ENCODE measurements at regions not wholly inside any gene's neighbourhood (a gene's known extent, or its start where the extent isn't known, plus 50 kb on each side); places are given as distances from the start of the nearest gene placed in this dataset.

DNA sequence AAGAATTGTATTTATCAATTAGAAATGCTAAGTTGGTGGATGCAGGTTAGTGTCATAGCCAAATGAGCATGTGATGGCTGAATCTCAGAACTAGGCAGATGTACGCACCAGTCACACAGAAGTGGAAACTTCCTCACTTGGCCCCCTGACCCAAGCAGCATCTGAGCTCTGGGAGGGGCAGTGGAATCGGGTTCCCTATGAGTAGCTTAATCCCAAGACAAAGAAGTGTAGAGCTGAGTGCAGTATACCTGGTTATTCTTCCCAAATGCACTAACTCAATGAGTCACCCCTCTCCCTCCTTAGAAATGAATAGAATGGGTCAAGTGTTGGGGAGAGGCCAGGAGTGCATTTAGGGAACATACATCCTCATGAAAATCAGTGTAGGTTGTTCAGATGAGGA, 224.6 kb downstream of the FAT3 start:
- TF ChIP-seq, protein P1, sequence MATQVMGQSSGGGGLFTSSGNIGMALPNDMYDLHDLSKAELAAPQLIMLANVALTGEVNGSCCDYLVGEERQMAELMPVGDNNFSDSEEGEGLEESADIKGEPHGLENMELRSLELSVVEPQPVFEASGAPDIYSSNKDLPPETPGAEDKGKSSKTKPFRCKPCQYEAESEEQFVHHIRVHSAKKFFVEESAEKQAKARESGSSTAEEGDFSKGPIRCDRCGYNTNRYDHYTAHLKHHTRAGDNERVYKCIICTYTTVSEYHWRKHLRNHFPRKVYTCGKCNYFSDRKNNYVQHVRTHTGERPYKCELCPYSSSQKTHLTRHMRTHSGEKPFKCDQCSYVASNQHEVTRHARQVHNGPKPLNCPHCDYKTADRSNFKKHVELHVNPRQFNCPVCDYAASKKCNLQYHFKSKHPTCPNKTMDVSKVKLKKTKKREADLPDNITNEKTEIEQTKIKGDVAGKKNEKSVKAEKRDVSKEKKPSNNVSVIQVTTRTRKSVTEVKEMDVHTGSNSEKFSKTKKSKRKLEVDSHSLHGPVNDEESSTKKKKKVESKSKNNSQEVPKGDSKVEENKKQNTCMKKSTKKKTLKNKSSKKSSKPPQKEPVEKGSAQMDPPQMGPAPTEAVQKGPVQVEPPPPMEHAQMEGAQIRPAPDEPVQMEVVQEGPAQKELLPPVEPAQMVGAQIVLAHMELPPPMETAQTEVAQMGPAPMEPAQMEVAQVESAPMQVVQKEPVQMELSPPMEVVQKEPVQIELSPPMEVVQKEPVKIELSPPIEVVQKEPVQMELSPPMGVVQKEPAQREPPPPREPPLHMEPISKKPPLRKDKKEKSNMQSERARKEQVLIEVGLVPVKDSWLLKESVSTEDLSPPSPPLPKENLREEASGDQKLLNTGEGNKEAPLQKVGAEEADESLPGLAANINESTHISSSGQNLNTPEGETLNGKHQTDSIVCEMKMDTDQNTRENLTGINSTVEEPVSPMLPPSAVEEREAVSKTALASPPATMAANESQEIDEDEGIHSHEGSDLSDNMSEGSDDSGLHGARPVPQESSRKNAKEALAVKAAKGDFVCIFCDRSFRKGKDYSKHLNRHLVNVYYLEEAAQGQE (IDR thresholded peaks at IDR 0.05; ENCODE audit: low read depth) = no peak
- TF ChIP-seq, protein P2, sequence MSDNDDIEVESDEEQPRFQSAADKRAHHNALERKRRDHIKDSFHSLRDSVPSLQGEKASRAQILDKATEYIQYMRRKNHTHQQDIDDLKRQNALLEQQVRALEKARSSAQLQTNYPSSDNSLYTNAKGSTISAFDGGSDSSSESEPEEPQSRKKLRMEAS (IDR thresholded peaks at IDR 0.05) = no peak
- no peak for TF ChIP-seq NFIC (IDR thresholded peaks at IDR 0.05)
- no peak for TF ChIP-seq EP300 (IDR thresholded peaks at IDR 0.05; ENCODE audit: borderline replicate concordance)
- TF ChIP-seq TEAD4 (IDR thresholded peaks at IDR 0.05) = no peak
- TF ChIP-seq RAD21 (IDR thresholded peaks at IDR 0.05; ENCODE audit: low read depth) = no peak
- TF ChIP-seq CEBPB (IDR thresholded peaks at IDR 0.05) = no peak
- TF ChIP-seq, protein P3, sequence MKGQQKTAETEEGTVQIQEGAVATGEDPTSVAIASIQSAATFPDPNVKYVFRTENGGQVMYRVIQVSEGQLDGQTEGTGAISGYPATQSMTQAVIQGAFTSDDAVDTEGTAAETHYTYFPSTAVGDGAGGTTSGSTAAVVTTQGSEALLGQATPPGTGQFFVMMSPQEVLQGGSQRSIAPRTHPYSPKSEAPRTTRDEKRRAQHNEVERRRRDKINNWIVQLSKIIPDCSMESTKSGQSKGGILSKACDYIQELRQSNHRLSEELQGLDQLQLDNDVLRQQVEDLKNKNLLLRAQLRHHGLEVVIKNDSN (IDR thresholded peaks at IDR 0.05) = no peak
- TF ChIP-seq FOXM1 (IDR thresholded peaks at IDR 0.05; ENCODE audit: borderline replicate concordance, low read depth) = no peak
- TF ChIP-seq ZBTB7A (IDR thresholded peaks at IDR 0.05; ENCODE audit: low read depth) = no peak

DNA sequence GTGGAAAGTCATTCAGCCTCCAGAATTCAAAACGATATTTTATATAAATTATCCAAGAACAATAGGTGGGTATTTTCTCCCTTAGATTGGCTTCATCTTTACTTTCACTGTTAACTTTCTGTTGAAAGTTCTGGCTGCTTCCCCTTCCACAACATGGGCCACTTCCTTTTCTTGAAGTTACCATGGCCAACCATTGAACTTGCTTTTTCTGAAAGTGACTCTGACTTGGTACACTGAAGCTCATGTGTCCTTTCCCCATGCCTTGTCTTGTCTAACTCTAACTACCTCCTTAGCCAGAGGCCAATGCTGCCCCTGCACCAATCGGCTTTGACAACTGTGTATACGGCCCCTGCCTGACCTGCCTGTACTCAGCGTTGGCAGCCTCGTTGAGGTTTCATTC, 225.2 kb downstream of the FAT3 start:
- TF ChIP-seq, protein P2 (IDR thresholded peaks at IDR 0.05) = no peak

DNA sequence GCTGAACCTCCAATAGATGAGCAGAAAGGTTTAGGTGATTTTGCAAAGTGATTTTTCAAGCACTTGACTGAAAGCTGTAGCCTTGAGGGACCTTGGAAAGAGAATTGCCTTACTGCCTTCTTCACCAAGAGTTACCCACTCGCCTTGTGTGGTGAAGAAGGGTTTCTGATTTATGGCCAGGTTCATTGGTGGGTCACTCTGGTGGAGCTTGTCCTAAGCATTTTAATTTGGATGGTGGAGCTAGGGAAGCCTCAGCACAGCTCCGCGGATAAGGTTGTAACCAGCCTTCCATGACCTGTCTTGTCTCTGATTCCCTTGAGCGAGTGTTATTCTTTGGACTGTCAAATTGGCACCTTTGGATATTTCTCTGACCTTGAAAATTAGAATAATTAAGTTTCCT, 226.4 kb downstream of the FAT3 start:
- TF ChIP-seq, protein P1 (IDR thresholded peaks at IDR 0.05; ENCODE audit: low read depth) = no peak
- no peak for TF ChIP-seq ZBTB7A (IDR thresholded peaks at IDR 0.05; ENCODE audit: low read depth)
- no peak for TF ChIP-seq TCF12 (IDR thresholded peaks at IDR 0.05; ENCODE audit: low read depth)
- TF ChIP-seq CEBPB (IDR thresholded peaks at IDR 0.05) = no peak
- TF ChIP-seq, protein P3 (IDR thresholded peaks at IDR 0.05) = no peak
- no peak for TF ChIP-seq FOXM1 (IDR thresholded peaks at IDR 0.05; ENCODE audit: borderline replicate concordance, low read depth)
- TF ChIP-seq TAF1 (IDR thresholded peaks at IDR 0.05; ENCODE audit: low read depth) = no peak
- no peak for TF ChIP-seq EP300 (IDR thresholded peaks at IDR 0.05; ENCODE audit: borderline replicate concordance)
- no peak for TF ChIP-seq RAD21 (IDR thresholded peaks at IDR 0.05; ENCODE audit: low read depth)
- no peak for TF ChIP-seq YY1 (IDR thresholded peaks at IDR 0.05; ENCODE audit: low read depth)
- no peak for TF ChIP-seq TEAD4 (IDR thresholded peaks at IDR 0.05)
- TF ChIP-seq EGR1 (IDR thresholded peaks at IDR 0.05) = no peak
- TF ChIP-seq NFIC (IDR thresholded peaks at IDR 0.05) = no peak
- TF ChIP-seq, protein P2 (IDR thresholded peaks at IDR 0.05) = no peak
- TF ChIP-seq CREB1 (IDR thresholded peaks at IDR 0.05; ENCODE audit: low read depth) = no peak

DNA sequence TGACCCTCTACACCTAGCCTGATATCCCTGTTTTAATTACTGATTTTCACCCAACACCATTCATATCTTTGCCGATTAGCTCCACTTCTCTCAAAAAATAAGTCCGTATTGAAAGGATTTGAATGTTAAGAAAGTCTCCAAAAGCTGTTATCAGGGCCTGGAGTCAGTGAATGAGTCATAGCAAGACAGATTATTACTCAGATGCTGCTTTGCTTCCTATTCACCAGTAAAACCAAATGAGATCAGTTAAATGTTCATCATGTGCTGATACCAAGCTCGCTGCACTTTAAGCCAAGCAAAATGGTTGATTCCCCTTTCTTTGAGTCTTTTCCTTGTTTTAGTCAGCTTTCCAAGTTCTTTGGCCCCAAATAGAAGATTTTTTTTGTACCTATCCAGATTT, 228.4 kb downstream of the FAT3 start:
- TF ChIP-seq, protein P1 (IDR thresholded peaks at IDR 0.05; ENCODE audit: low read depth) = no peak
- TF ChIP-seq TCF12 (IDR thresholded peaks at IDR 0.05; ENCODE audit: low read depth) (no peak), ZBTB7A (IDR thresholded peaks at IDR 0.05; ENCODE audit: low read depth) (no peak), EP300 (IDR thresholded peaks at IDR 0.05; ENCODE audit: borderline replicate concordance) (no peak), FOXM1 (IDR thresholded peaks at IDR 0.05; ENCODE audit: borderline replicate concordance, low read depth) (no peak), EGR1 (IDR thresholded peaks at IDR 0.05) (no peak), YY1 (IDR thresholded peaks at IDR 0.05; ENCODE audit: low read depth) (no peak), TEAD4 (IDR thresholded peaks at IDR 0.05) (no peak), CEBPB (IDR thresholded peaks at IDR 0.05) (no peak), TAF1 (IDR thresholded peaks at IDR 0.05; ENCODE audit: low read depth) (no peak), CREB1 (IDR thresholded peaks at IDR 0.05; ENCODE audit: low read depth) (no peak), RAD21 (IDR thresholded peaks at IDR 0.05; ENCODE audit: low read depth) (no peak), NFIC (IDR thresholded peaks at IDR 0.05) (no peak)
- TF ChIP-seq, protein P2 (IDR thresholded peaks at IDR 0.05) = no peak
- TF ChIP-seq, protein P3 (IDR thresholded peaks at IDR 0.05) = no peak
